ENCODE measurements at regions not wholly inside any gene's neighbourhood (a gene's known extent, or its start where the extent isn't known, plus 50 kb on each side); places are given as distances from the start of the nearest gene placed in this dataset.
"Not testable (repeated sequence)": the region's sequence is repeated elsewhere in the genome, so short reads cannot be mapped to it uniquely, and the experiment has no call there.

GRCh38 chr7:116384936-116385635, 114.5 kb upstream of the CAV2 start:
- DNase-seq = no peak

GRCh38 chr7:116386674-116387073, 112.9 kb upstream of the CAV2 start:
- DNase-seq = no peak

GRCh38 chr7:116390363-116390762, 109.2 kb upstream of the CAV2 start:
- DNase-seq = no peak

GRCh38 chr7:116392806-116393205, 106.7 kb upstream of the CAV2 start:
- no peak for DNase-seq

GRCh38 chr7:116393654-116394053, 105.9 kb upstream of the CAV2 start:
- DNase-seq = no peak

- no peak for DNase-seq
These were observed 105.4 kb upstream of the CAV2 start for GRCh38 chr7:116394106-116394505.

- DNase-seq = no peak
These were observed 104.3 kb upstream of the CAV2 start for GRCh38 chr7:116395141-116395791.

GRCh38 chr7:116398672-116399071, 100.9 kb upstream of the CAV2 start:
- DNase-seq = no peak

GRCh38 chr7:116399819-116400218, 99.7 kb upstream of the CAV2 start:
- DNase-seq = no peak

- no peak for DNase-seq
These were observed 99.0 kb upstream of the CAV2 start for GRCh38 chr7:116400522-116400921.

GRCh38 chr7:116401711-116402110, 97.8 kb upstream of the CAV2 start:
- no peak for DNase-seq

- peak; percentile 8 for DNase-seq
These were observed 96.3 kb upstream of the CAV2 start for GRCh38 chr7:116403265-116403664.

- no peak for DNase-seq
These were observed 95.1 kb upstream of the CAV2 start for GRCh38 chr7:116404389-116404788.

- DNase-seq = no peak
These were observed 93.7 kb upstream of the CAV2 start for GRCh38 chr7:116405810-116406209.

- no peak for DNase-seq
These were observed 92.4 kb upstream of the CAV2 start for GRCh38 chr7:116407165-116407564.

- DNase-seq = no peak
These were observed 91.4 kb upstream of the CAV2 start for GRCh38 chr7:116408166-116408565.

GRCh38 chr7:116408831-116409453, 90.6 kb upstream of the CAV2 start:
- not testable (repeated sequence) for DNase-seq

GRCh38 chr7:116410694-116411093, 88.8 kb upstream of the CAV2 start:
- DNase-seq = not testable (repeated sequence)

- no peak for DNase-seq
These were observed 81.8 kb upstream of the CAV2 start for GRCh38 chr7:116417593-116418345.

GRCh38 chr7:116418524-116418923, 81.0 kb upstream of the CAV2 start:
- no peak for DNase-seq

- DNase-seq = no peak
These were observed 79.5 kb upstream of the CAV2 start for GRCh38 chr7:116420003-116420402.

- DNase-seq = no peak
These were observed 78.2 kb upstream of the CAV2 start for GRCh38 chr7:116421298-116421697.

GRCh38 chr7:116422683-116423082, 76.9 kb upstream of the CAV2 start:
- DNase-seq = no peak

- no peak for DNase-seq
These were observed 76.0 kb upstream of the CAV2 start for GRCh38 chr7:116423499-116423898.

Measured in NCI-H1092 treated with DMSO at 0.1 percent for 48 hours (cell line).